NCI-H2107 treated with DMSO at 0.1 percent for 48 hours (cell line): ENCODE measurements at regions not wholly inside any gene's neighbourhood (a gene's known extent, or its start where the extent isn't known, plus 50 kb on each side); places are given as distances from the start of the nearest gene placed in this dataset.
"Not testable (repeated sequence)": the region's sequence is repeated elsewhere in the genome, so short reads cannot be mapped to it uniquely, and the experiment has no call there.

Experiments
- DNase-seq: peaks from one replicate; lab custom pipeline; 2025; ENCODE audit not compliant: unreplicated experiment; lab: John Stamatoyannopoulos, UW

DNA sequence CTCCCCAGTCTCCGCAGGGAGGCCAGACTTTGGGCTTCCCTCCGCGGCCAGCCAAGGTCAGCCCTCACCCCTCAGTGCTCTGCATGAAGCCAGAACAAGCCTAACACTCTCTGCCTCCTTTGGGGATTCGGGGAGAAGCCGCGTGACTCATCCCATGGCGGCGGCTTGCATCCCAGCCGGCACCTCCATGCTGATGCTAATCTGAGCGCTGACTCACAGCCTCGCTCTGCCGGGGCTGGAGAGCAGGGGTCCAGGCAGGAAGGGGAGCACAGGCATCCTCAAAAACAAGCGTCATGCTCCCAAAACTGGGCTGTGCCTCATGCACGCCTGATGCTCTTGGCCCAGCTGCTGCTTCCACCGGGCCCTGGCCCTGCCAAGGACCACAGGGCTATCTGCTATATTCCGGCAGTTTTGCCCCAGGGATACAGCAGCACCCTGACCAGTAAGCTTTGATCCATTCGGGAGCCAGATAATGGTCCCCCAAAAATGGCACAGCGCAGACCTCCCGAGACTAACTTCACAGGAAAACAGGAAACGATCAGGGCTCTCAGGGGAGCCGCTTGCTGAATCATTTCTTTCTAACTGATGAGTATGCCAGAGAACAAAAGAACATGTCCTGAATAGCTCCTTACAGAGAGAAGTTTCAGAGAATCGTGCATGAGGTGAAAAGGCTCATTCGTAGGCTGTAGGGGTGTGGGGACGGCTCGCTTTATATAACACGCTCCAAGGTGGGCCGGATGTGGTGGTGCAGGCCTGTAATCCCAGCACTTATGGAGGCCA, 254.4 kb upstream of the USP9Y start:
- DNase-seq: not testable (repeated sequence)

DNA sequence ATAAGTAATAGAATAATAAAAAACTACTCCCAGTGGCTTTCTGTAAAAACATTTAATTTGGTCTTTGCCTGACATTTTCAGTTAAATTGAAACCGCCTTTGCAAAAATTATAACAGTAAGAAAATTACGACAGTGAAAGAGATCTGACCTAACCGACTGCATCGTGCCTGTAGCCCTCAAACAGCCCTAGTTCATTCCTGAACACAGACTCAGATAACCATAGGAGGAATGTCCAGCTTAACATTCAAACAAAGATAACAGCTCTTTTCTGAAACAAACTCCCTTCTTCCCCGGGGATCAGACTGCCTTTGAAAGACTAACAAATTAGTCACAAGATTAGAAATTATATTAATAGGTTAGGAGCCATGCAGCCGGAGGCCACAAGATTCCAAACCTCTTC, 252.5 kb upstream of the USP9Y start:
- not testable (repeated sequence) for DNase-seq

- not testable (repeated sequence) for DNase-seq
Measured at GRCh38 chrY:12453318-12453717, 247.7 kb upstream of the USP9Y start.

- no peak for DNase-seq
Measured at GRCh38 chrY:12459965-12460364, 241.1 kb upstream of the USP9Y start.

- no peak for DNase-seq
Measured at GRCh38 chrY:12464155-12464554, 236.9 kb upstream of the USP9Y start.

- DNase-seq: no peak
Measured at GRCh38 chrY:12465706-12466105, 235.3 kb upstream of the USP9Y start.

DNA sequence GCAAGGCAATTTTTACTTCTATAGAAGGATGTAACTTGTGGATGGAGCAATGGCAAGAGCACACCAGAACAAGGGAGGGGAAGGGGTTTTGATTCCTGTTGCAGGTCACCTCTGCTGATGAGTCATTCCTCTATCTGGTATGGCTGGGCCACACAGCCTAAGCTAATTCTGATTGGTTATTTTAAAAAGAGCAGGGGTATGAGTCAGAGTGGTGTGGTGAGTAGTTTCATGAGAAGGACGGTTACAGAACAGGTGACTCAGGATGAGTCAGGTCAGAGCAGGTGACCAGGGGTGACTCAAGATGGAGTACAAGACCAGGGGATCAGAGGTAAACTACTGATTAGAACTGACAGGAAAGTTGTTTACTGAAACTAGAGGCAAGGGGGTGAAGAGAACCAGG, 231.9 kb upstream of the USP9Y start:
- DNase-seq: no peak

DNA sequence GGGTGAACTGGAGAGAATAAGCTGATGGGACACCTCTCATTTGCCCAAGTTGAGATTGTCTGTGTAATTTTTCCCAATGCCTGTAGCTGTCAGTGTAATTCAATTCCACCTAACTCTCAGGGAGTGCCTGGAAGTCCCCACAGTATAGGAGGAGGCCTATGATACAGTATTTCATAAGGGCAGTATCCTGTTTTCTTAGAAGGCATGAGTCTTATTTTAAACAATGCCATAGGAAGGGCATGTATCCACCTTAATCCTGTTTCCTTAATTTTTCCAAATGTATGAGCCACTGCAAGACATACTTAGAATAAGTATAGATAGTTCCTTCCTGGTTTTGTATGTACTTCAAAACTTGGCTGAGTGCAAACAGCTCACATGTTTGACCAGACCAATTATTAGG, 226.6 kb upstream of the USP9Y start:
- DNase-seq: no peak

- no peak for DNase-seq
Measured at GRCh38 chrY:12479382-12479781, 221.6 kb upstream of the USP9Y start.

DNA sequence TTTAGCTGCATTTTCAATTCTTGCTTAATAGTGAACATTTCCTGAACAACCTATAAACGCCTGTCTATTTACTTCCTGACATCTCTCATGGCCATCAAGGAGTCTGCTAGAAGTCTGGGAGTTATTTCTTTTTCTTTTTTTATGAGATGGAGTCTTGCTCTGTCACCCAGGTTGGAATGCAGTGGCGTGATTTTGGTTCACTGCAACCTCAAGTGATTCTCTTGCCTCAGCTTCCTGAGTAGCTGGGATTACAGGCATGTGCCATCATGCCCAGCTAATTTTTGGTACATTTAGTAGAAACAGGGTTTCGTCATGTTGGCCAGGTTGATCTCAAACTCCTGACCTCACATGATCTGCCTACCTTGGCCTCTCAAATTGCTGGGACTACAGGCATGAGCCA, 217.6 kb upstream of the USP9Y start:
- DNase-seq: no peak

GRCh38 chrY:12490558-12491209, 210.3 kb upstream of the USP9Y start:
- DNase-seq: no peak

GRCh38 chrY:12492218-12492617, 208.8 kb upstream of the USP9Y start:
- DNase-seq: no peak

DNA sequence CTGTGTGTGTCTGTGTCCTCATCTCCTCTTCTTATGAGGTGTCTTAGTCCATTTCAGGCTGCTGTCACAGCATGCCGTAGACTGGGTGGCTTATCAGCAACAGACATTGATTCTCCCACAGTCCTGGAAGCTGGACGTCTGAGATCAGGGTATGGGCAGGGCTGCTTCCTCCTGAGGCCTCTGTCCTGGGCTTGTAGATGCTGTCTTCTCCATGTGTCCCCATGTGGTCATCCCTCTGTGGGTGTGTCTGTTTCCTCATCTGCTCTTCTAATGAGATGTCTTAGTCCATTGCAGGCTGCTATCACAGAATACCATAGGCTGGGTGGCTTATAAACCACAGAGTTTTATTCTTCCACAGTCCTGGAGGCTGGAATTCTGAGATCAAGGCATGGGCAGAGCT, 205.0 kb upstream of the USP9Y start:
- no peak for DNase-seq

DNA sequence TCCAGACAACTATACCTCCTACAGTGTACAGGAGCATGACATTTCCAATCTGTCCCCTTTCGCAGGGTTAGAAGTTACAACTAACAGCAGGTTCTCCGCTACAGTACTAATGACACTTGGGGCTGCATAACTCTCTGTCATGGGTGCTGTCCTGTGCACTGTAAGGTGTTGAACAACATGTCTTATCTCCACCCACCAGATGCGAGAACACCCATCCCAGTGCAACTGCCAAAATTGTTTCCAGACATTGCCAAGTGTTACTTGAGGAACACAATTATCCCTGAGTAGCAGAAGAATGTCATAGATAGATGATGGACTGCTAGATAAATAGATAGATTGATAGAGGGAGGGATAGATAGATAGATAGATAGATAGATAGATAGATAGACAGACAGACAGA, 200.9 kb upstream of the USP9Y start:
- no peak for DNase-seq

GRCh38 chrY:12504028-12504427, 197.0 kb upstream of the USP9Y start:
- not testable (repeated sequence) for DNase-seq

GRCh38 chrY:12517338-12517737, 183.7 kb upstream of the USP9Y start:
- no peak for DNase-seq

- no peak for DNase-seq
Measured at GRCh38 chrY:12525206-12525605, 175.8 kb upstream of the USP9Y start.

GRCh38 chrY:12526362-12527063, 174.5 kb upstream of the USP9Y start:
- DNase-seq: no peak

DNA sequence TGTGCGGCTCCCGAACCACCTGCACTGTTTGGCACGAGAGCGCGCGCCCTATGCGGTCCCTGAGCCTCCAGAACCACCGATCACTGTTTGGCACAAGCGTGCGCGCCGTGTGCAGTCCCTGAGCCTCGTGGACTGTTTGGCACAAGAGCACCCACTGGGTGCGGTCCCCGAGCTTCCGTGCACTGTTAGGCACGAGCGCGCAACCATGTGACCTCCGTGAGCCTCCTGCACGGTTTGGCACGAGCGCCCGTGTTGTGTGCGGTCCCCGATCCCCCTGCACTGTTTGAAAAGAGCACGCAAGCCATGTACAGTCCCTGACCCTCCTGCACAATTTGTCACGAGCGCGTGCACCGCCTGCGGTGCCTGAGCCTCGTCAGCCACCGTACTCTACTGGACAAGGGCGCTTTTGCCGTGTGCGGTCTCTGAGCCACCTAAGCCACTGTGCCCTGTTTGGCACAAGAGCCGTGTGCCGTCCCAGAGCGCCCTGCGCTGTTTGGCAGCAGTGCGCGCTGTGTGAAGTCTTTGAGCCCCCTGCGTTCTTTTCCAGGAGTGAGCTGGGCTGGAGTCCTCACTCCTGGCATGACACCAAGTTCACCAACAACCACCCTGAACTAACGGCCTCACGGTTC, 163.7 kb upstream of the USP9Y start:
- no peak for DNase-seq

DNA sequence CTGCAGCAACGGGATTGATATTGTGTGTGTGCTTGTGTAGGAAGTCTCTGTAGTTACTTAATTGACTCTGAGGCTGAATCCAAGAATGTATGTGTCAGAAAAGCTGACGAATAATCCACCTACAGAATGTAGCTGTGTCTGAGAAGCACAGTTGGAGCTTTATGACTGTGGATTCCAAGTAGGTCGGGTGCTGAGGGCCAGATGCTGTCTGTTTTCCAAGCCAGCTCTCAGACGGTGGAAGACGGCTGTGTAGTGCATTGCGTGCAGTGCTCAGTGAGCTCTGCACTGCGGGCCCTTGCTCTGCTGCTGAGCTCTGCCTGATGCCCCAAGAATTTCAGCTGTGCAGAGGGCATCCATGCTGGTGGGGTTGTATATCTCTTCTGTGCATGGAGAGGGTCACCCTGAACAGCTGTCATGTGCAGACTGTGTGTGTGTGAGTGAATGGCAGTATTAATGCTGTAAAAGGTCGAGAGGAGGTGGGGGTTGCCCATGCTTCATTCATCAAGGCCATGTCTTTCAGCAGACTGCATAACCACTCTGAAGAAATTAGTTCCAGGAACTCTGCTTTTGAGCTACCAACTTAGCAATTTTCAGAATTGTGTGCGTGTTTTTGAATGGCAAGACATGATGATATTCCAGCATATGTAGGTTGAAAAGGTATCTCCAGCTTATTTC, 154.1 kb upstream of the USP9Y start:
- no peak for DNase-seq
